NCI-H1105 (cell line): ENCODE measurements at regions not wholly inside any gene's neighbourhood (a gene's known extent, or its start where the extent isn't known, plus 50 kb on each side); places are given as distances from the start of the nearest gene placed in this dataset.

Experiments
- DNase-seq: peaks from one replicate; lab custom pipeline; 2025; lab: John Stamatoyannopoulos, UW

- no peak for DNase-seq
Observed at GRCh38 chr12:115857923-115858322, 419.6 kb downstream of the MED13L start.

GRCh38 chr12:115857160-115857920, 420.2 kb downstream of the MED13L start:
- no peak for DNase-seq

- no peak for DNase-seq
Observed at GRCh38 chr12:115852054-115852453, 425.4 kb downstream of the MED13L start.

GRCh38 chr12:115850957-115851356, 426.5 kb downstream of the MED13L start:
- DNase-seq = no peak

GRCh38 chr12:115849262-115849943, 428.1 kb downstream of the MED13L start:
- no peak for DNase-seq

GRCh38 chr12:115847398-115847797, 430.1 kb downstream of the MED13L start:
- no peak for DNase-seq

GRCh38 chr12:115846516-115846915, 431.0 kb downstream of the MED13L start:
- DNase-seq = no peak

GRCh38 chr12:115840159-115840558, 437.3 kb downstream of the MED13L start:
- no peak for DNase-seq

GRCh38 chr12:115838952-115839351, 438.5 kb downstream of the MED13L start:
- DNase-seq = no peak

- no peak for DNase-seq
Observed at GRCh38 chr12:115837220-115837619, 440.3 kb downstream of the MED13L start.

GRCh38 chr12:115835445-115835844, 442.0 kb downstream of the MED13L start:
- DNase-seq = no peak

- no peak for DNase-seq
Observed at GRCh38 chr12:115833704-115834103, 443.8 kb downstream of the MED13L start.

- no peak for DNase-seq
Observed at GRCh38 chr12:115830633-115831032, 446.9 kb downstream of the MED13L start.

- DNase-seq = no peak
Observed at GRCh38 chr12:115830070-115830469, 447.4 kb downstream of the MED13L start.

- no peak for DNase-seq
Observed at GRCh38 chr12:115828168-115828567, 449.3 kb downstream of the MED13L start.

GRCh38 chr12:115824936-115825602, 452.4 kb downstream of the MED13L start:
- no peak for DNase-seq

- DNase-seq = no peak
Observed at GRCh38 chr12:115823635-115824034, 453.9 kb downstream of the MED13L start.

- no peak for DNase-seq
Observed at GRCh38 chr12:115820656-115821055, 456.8 kb downstream of the MED13L start.

- DNase-seq = no peak
Observed at GRCh38 chr12:115818973-115819372, 458.5 kb downstream of the MED13L start.

- DNase-seq = no peak
Observed at GRCh38 chr12:115817389-115817788, 460.1 kb downstream of the MED13L start.

GRCh38 chr12:115815924-115816323, 461.6 kb downstream of the MED13L start:
- no peak for DNase-seq

GRCh38 chr12:115813256-115813655, 464.2 kb downstream of the MED13L start:
- no peak for DNase-seq

GRCh38 chr12:115811929-115812328, 465.6 kb downstream of the MED13L start:
- DNase-seq = no peak
